Loucy (cell line): ENCODE measurements at regions not wholly inside any gene's neighbourhood (a gene's known extent, or its start where the extent isn't known, plus 50 kb on each side); places are given as distances from the start of the nearest gene placed in this dataset.

Source experiments
- H2AFZ ChIP-seq: fragments of 200-600 bp; sonication (generic); 2 replicates; pipeline ENCODE4 v1.6.0; 2016; ENCODE audit warnings: antibody characterized with exemption, mild to moderate bottlenecking, low read length, moderate library complexity
- H3F3A ChIP-seq: fragments of 200-600 bp; 2 replicates; pipeline ENCODE4 v1.6.0; 2016; ENCODE audit warnings: antibody characterized with exemption, low read depth, mild to moderate bottlenecking
- H3K27me3 ChIP-seq: fragments of 200-600 bp; sonication (generic); 2 replicates; pipeline ENCODE4 v1.6.1; 2014; ENCODE audit warnings: low read length, mild to moderate bottlenecking; ENCODE audit not compliant: insufficient read depth, poor library complexity, severe bottlenecking
- H3K36me3 ChIP-seq: fragments of 200-600 bp; sonication (generic); 2 replicates; pipeline ENCODE4 v1.6.1; 2016; ENCODE audit warnings: low read length; ENCODE audit not compliant: insufficient read depth
- H3K4me1 ChIP-seq: fragments of 200-600 bp; sonication (generic); 2 replicates; pipeline ENCODE4 v1.5.1; 2014; ENCODE audit warnings: low read length, mild to moderate bottlenecking; ENCODE audit not compliant: insufficient read depth, poor library complexity, severe bottlenecking
- H3K4me2 ChIP-seq: fragments of 200-600 bp; sonication (generic); 2 replicates; pipeline ENCODE4 v1.6.0; 2014; ENCODE audit warnings: antibody characterized with exemption, low read length, low read depth, mild to moderate bottlenecking; ENCODE audit not compliant: poor library complexity, severe bottlenecking
- H3K4me3 ChIP-seq: fragments of 200-600 bp; sonication (generic); 2 replicates; pipeline ENCODE4 v1.5.1; 2014; ENCODE audit warnings: low read length, mild to moderate bottlenecking, mixed read lengths; ENCODE audit not compliant: poor library complexity, severe bottlenecking
- H3K79me2 ChIP-seq: fragments of 200-600 bp; sonication (generic); 2 replicates; pipeline ENCODE4 v1.6.1; 2014; ENCODE audit warnings: low read length; ENCODE audit not compliant: insufficient read depth
- H3K9ac ChIP-seq: fragments of 200-600 bp; sonication (generic); 2 replicates; pipeline ENCODE4 v1.6.0; 2014; ENCODE audit warnings: mild to moderate bottlenecking, low read depth, low read length, moderate library complexity; ENCODE audit not compliant: poor library complexity, severe bottlenecking
- H3K9me2 ChIP-seq: fragments of 200-600 bp; sonication (generic); replicated peaks from 2 replicates; pipeline ENCODE4 v1.6.1; 2016; ENCODE audit warnings: low read depth, low read length, mixed read lengths
- H3K9me3 ChIP-seq: fragments of 200-600 bp; sonication (generic); 2 replicates; pipeline ENCODE4 v1.6.1; 2014; ENCODE audit warnings: mild to moderate bottlenecking, antibody characterized with exemption, low read length, low read depth; ENCODE audit not compliant: insufficient read depth
- H4K20me1 ChIP-seq: fragments of 200-600 bp; sonication (generic); 2 replicates; pipeline ENCODE4 v1.6.0; 2014; ENCODE audit warnings: antibody characterized with exemption, low read length, mild to moderate bottlenecking; ENCODE audit not compliant: insufficient read depth, poor library complexity, severe bottlenecking
- CTCF ChIP-seq: fragments of 200-600 bp; sonication (generic); conservative IDR thresholded peaks from 2 replicates; pipeline ENCODE4 v1.5.1; 2014; ENCODE audit warnings: mild to moderate bottlenecking, antibody characterized with exemption, low read length
- EZH2phosphoT487 ChIP-seq: fragments of 200-600 bp; IDR thresholded peaks from 2 replicates; pipeline ENCODE4 v1.6.1; 2018; ENCODE audit warnings: antibody characterized with exemption, mild to moderate bottlenecking, moderate library complexity, borderline replicate concordance

GRCh38 chr2:60324536-60324935 lies 228.9 kb downstream of the BCL11A start:
- Histone ChIP-seq H3K27me3 (peaks cover 4% of the 10 kb centered on the region), H3F3A (no peaks in the 10 kb centered on the region), H3K9me3 (no peaks in the 10 kb centered on the region)

GRCh38 chr2:60321816-60322215 lies 231.6 kb downstream of the BCL11A start:
- TF ChIP-seq EZH2phosphoT487 (no peak), CTCF (no peak)

More at GRCh38 chr2:60324536-60324935, 228.9 kb downstream of the BCL11A start:
- Histone ChIP-seq H3K36me3 (no peaks in the 10 kb centered on the region), H3K9ac (no peak overlapping the region), H4K20me1 (no peaks in the 10 kb centered on the region), H3K4me1 (no peaks in the 10 kb centered on the region), H3K4me2 (no peak overlapping the region), H2AFZ (no peak overlapping the region), H3K4me3 (no peak overlapping the region), H3K79me2 (no peaks in the 10 kb centered on the region), H3K9me2 (no peaks in the 10 kb centered on the region)
- TF ChIP-seq EZH2phosphoT487, result no peak

GRCh38 chr2:60320724-60321123 lies 232.7 kb downstream of the BCL11A start:
- no peak for TF ChIP-seq EZH2phosphoT487
- TF ChIP-seq CTCF, result no peak

More at GRCh38 chr2:60321816-60322215, 231.6 kb downstream of the BCL11A start:
- Histone ChIP-seq H3K27me3 (no peaks in the 10 kb centered on the region), H3K4me1 (no peaks in the 10 kb centered on the region), H3K79me2 (no peaks in the 10 kb centered on the region), H3K4me2 (no peak overlapping the region), H4K20me1 (no peaks in the 10 kb centered on the region), H3K9me3 (no peaks in the 10 kb centered on the region), H2AFZ (no peak overlapping the region), H3F3A (no peaks in the 10 kb centered on the region), H3K4me3 (no peak overlapping the region), H3K9me2 (no peaks in the 10 kb centered on the region), H3K36me3 (no peaks in the 10 kb centered on the region), H3K9ac (no peak overlapping the region)

GRCh38 chr2:60319031-60319547 lies 234.4 kb downstream of the BCL11A start:
- no peak overlapping the region for H3K4me2 ChIP-seq
- H3K4me1 ChIP-seq, result no peaks in the 10 kb centered on the region
- H3F3A ChIP-seq, result no peaks in the 10 kb centered on the region
- TF ChIP-seq EZH2phosphoT487 (no peak), CTCF (no peak)
- H4K20me1 ChIP-seq, result no peaks in the 10 kb centered on the region
- H3K36me3 ChIP-seq, result no peaks in the 10 kb centered on the region
- H3K79me2 ChIP-seq, result no peaks in the 10 kb centered on the region
- H3K4me3 ChIP-seq, result no peak overlapping the region
- no peaks in the 10 kb centered on the region for H3K9me3 ChIP-seq
- no peaks in the 10 kb centered on the region for H3K9me2 ChIP-seq
- H3K27me3 ChIP-seq, result no peaks in the 10 kb centered on the region
- H3K9ac ChIP-seq, result no peak overlapping the region
- no peak overlapping the region for H2AFZ ChIP-seq

More at GRCh38 chr2:60320724-60321123, 232.7 kb downstream of the BCL11A start:
- Histone ChIP-seq H3K4me2 (no peak overlapping the region), H3K36me3 (no peaks in the 10 kb centered on the region), H3K79me2 (no peaks in the 10 kb centered on the region), H4K20me1 (no peaks in the 10 kb centered on the region), H3K4me1 (no peaks in the 10 kb centered on the region), H3K4me3 (no peak overlapping the region), H3K9ac (no peak overlapping the region), H2AFZ (no peak overlapping the region), H3K27me3 (no peaks in the 10 kb centered on the region), H3K9me3 (no peaks in the 10 kb centered on the region), H3K9me2 (no peaks in the 10 kb centered on the region), H3F3A (no peaks in the 10 kb centered on the region)
